Ectodermal cell (in vitro differentiated cells): ENCODE measurements at regions not wholly inside any gene's neighbourhood (a gene's known extent, or its start where the extent isn't known, plus 50 kb on each side); places are given as distances from the start of the nearest gene placed in this dataset.

ENCODE experiments used
- H3K27ac ChIP-seq: 2 replicates; pipeline ENCODE4 v1.7.0; 2013; ENCODE audit warnings: mild to moderate bottlenecking, low read depth, low read length; ENCODE audit not compliant: insufficient read depth, poor library complexity, severe bottlenecking
- H3K27me3 ChIP-seq: 2 replicates; pipeline ENCODE4 v1.7.0; 2013; ENCODE audit warnings: mild to moderate bottlenecking, low read length; ENCODE audit not compliant: insufficient read depth, control insufficient read depth, poor library complexity, severe bottlenecking
- H3K36me3 ChIP-seq: one replicate; pipeline ENCODE4 v1.7.0; 2013; ENCODE audit warnings: low read length; ENCODE audit not compliant: control insufficient read depth, insufficient read depth
- H3K4me1 ChIP-seq: one replicate; pipeline ENCODE4 v1.7.0; 2013; ENCODE audit warnings: low read length; ENCODE audit not compliant: control insufficient read depth, insufficient read depth
- H3K4me3 ChIP-seq: 2 replicates; pipeline ENCODE4 v1.7.0; 2013; ENCODE audit warnings: low read depth, low read length, control low read depth; ENCODE audit not compliant: insufficient read depth
- H3K9me3 ChIP-seq: 2 replicates; pipeline ENCODE4 v1.7.0; 2013; ENCODE audit warnings: mild to moderate bottlenecking, low read length, moderate library complexity; ENCODE audit not compliant: control insufficient read depth
- WGBS, 2 experiments: methylation state at CpG; one replicate each; pipeline ENCODE4 v1.1.7; 2013; ENCODE audit warnings: missing lambda C conversion rate in 2 of 2; 5-methylcytosine and 5-hydroxymethylcytosine counted together

- Histone ChIP-seq H3K27ac (no peak overlapping the region), H3K9me3 (no peaks in the 10 kb centered on the region), H3K4me1 (no peaks in the 10 kb centered on the region), H3K27me3 (no peaks in the 10 kb centered on the region), H3K36me3 (no peaks in the 10 kb centered on the region), H3K4me3 (no peak overlapping the region)
- whole genome bisulfite sequencing, 2 experiments: 92 to 96% methylated on average over 1 to 2 of the region's 2 CpGs
Observed at GRCh38 chr6:109242029-109242428, 140.2 kb downstream of the CD164 start.

GRCh38 chr6:109241199-109241598 lies 141.1 kb downstream of the CD164 start:
- Histone ChIP-seq H3K27ac (no peak overlapping the region), H3K4me3 (no peak overlapping the region), H3K4me1 (no peaks in the 10 kb centered on the region), H3K9me3 (no peaks in the 10 kb centered on the region), H3K36me3 (no peaks in the 10 kb centered on the region), H3K27me3 (no peaks in the 10 kb centered on the region)
- WGBS, 2 experiments: 98 to 100% methylated on average over 1 to 2 of the region's 2 CpGs

- no peaks in the 10 kb centered on the region for H3K4me1 ChIP-seq
Observed at GRCh38 chr6:109240370-109241084, 141.7 kb downstream of the CD164 start.

GRCh38 chr6:109239651-109240321 lies 142.5 kb downstream of the CD164 start:
- 92 to 97% methylated on average over 9 of the region's 9 CpGs for WGBS, 2 experiments
- Histone ChIP-seq H3K36me3 (no peaks in the 10 kb centered on the region), H3K27ac (no peak overlapping the region), H3K4me1 (no peaks in the 10 kb centered on the region), H3K4me3 (no peak overlapping the region), H3K9me3 (no peaks in the 10 kb centered on the region), H3K27me3 (no peaks in the 10 kb centered on the region)

More at GRCh38 chr6:109240370-109241084, 141.7 kb downstream of the CD164 start:
- no peak overlapping the region for H3K4me3 ChIP-seq
- WGBS, 2 experiments: 87 to 91% methylated on average over 6 to 7 of the region's 7 CpGs
- no peak overlapping the region for H3K27ac ChIP-seq
- no peaks in the 10 kb centered on the region for H3K36me3 ChIP-seq
- no peaks in the 10 kb centered on the region for H3K9me3 ChIP-seq
- no peaks in the 10 kb centered on the region for H3K27me3 ChIP-seq

- H3K27me3 ChIP-seq: no peaks in the 10 kb centered on the region
- H3K9me3 ChIP-seq: no peaks in the 10 kb centered on the region
- H3K36me3 ChIP-seq: no peaks in the 10 kb centered on the region
- H3K27ac ChIP-seq: no peak overlapping the region
- no peak overlapping the region for H3K4me3 ChIP-seq
- WGBS, 2 experiments: 86 to 98% methylated on average over 2 of the region's 2 CpGs
- H3K4me1 ChIP-seq: no peaks in the 10 kb centered on the region
Observed at GRCh38 chr6:109239160-109239559, 143.1 kb downstream of the CD164 start.

- no peaks in the 10 kb centered on the region for H3K36me3 ChIP-seq
- no peak overlapping the region for H3K27ac ChIP-seq
- H3K4me3 ChIP-seq: no peak overlapping the region
- no peaks in the 10 kb centered on the region for H3K9me3 ChIP-seq
- H3K27me3 ChIP-seq: no peaks in the 10 kb centered on the region
- H3K4me1 ChIP-seq: no peaks in the 10 kb centered on the region
- WGBS, 2 experiments: 92 to 93% methylated on average over 3 of the region's 3 CpGs
Observed at GRCh38 chr6:109238396-109238795, 143.1 kb downstream of the CEP57L1 start.

GRCh38 chr6:109237986-109238329 lies 142.7 kb downstream of the CEP57L1 start:
- Histone ChIP-seq H3K4me3 (no peak overlapping the region), H3K9me3 (no peaks in the 10 kb centered on the region), H3K36me3 (no peaks in the 10 kb centered on the region), H3K27me3 (no peaks in the 10 kb centered on the region), H3K4me1 (no peaks in the 10 kb centered on the region), H3K27ac (no peak overlapping the region)
- WGBS, 2 experiments: 93 to 98% methylated on average over 10 of the region's 11 CpGs

GRCh38 chr6:109237077-109237985 lies 142.0 kb downstream of the CEP57L1 start:
- H3K4me1 ChIP-seq: no peaks in the 10 kb centered on the region
- no peaks in the 10 kb centered on the region for H3K27me3 ChIP-seq
- H3K9me3 ChIP-seq: no peaks in the 10 kb centered on the region
- H3K4me3 ChIP-seq: no peak overlapping the region
- H3K27ac ChIP-seq: no peak overlapping the region
- no peaks in the 10 kb centered on the region for H3K36me3 ChIP-seq
- WGBS, 2 experiments: 95 to 97% methylated on average over 12 of the region's 12 CpGs

- H3K36me3 ChIP-seq: no peaks in the 10 kb centered on the region
- H3K4me1 ChIP-seq: no peaks in the 10 kb centered on the region
- H3K27me3 ChIP-seq: no peaks in the 10 kb centered on the region
- H3K27ac ChIP-seq: no peak overlapping the region
- 49 to 50% methylated on average over 18 of the region's 18 CpGs for WGBS, 2 experiments
- no peaks in the 10 kb centered on the region for H3K9me3 ChIP-seq
- H3K4me3 ChIP-seq: no peak overlapping the region
Observed at GRCh38 chr6:109236115-109237076, 141.1 kb downstream of the CEP57L1 start.
